GM19395 (cell line): ENCODE measurements at regions not wholly inside any gene's neighbourhood (a gene's known extent, or its start where the extent isn't known, plus 50 kb on each side); places are given as distances from the start of the nearest gene placed in this dataset.

Experiments
- ATAC-seq: cut with Tn5 transposase; IDR thresholded peaks from one replicate; pipeline ENCODE4 v1.9.1; 2021; ENCODE audit warnings: mild to moderate bottlenecking, moderate library complexity; ENCODE audit not compliant: unreplicated experiment

DNA sequence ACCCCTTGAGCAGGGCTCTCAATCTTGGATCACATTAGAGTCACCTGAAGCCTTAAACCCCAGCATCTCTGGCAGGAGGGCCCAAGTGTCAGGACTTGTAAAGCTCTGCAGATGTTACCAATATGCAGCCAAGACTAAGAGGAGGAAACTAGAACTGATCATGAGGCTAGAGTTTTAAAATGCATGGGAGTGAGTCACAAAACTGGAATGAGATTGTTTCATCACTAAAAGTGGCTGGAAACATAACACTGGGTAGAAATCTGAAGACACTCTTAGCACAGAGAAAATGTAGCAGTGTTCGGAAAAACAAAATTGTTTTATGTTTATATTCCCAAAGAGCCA is 63.3 kb upstream of the GHITM start:
- ATAC-seq: no peak

DNA sequence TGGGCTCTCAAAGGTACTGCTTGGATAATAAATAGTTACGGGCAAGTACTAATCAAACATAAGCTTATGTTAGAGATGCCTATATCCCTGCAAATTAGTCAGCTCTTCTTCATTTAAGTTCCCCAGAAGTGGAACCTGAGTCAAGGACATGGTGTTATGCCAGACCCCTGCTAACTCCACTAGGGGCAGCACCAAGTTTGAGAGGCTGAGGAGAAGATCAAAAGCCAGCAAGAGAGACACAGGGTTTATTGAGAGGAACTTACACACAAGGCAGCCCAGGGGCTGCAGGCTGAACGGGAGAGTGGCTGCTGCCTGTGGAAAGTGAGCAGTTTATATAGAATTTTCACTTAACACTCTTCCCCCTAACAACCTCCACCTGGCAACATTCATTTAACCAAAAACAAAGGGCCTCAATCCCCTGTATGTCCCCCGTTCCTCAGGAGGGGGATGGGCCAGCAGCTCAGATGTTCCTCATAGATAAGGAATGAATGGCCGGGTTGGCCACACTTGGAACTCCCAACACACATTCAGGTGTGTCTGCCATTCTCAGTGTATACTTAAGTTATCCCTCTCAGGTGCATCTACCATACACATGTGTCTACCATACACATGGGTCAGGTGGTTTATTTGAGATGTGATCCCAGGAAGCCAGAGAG is 62.6 kb upstream of the GHITM start:
- peak; percentile 72 for ATAC-seq

DNA sequence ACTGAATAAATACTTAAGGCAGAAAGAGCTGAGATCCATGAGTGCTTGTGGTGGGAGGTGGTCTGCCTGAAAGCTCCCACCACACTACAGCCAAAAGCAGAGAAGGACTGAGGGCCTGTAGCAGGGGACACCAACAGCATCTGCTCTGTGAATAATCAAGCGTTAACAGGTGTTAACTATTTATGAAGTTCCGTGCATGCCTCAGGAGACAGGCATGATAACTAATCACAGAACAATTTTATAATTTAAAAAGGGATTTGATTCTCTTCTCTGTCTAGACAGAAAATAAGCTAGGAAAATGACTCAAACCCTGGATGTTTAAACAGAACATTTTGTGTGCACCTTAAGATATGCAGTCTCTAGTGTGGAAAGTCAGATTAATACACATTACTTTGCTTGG is 61.5 kb upstream of the GHITM start:
- ATAC-seq: no peak

DNA sequence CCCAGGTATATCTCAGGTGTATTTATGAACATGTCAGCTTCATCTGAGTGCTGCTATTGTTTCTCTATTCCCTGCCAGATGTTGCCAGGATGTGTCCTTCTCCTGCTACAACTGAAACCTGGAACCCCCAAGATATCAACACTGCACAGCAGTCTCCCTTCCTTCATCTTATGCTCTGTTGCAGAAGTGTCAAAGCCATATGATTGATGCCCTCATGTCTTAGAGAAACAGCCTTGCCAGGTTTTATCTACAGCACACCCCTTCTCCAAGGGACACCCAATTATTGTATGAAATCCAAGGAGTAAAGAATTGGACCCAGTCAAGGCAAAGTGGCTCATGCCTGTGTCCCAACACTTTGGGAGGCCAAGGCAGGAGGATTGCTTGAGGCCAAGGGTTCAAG is 60.5 kb upstream of the GHITM start:
- no peak for ATAC-seq

DNA sequence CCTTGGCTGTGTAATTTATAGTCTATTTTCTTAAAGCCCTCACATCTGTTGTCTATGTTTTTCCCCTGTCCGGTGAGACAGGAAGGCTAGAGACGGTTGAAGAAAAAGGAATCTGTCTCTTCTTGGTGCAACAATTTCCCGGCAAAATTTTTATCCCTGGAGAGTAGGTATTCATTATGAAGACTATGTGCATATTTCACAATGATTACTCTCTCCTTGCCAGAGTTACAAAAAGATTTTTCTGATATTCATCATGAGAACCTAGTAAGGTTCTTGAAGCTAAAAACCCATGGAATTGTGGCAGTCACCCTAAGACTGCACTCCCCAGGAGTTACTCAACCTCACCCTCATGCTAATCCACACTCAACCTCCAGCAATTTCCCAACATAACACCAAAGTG is 55.0 kb upstream of the GHITM start:
- ATAC-seq: no peak

DNA sequence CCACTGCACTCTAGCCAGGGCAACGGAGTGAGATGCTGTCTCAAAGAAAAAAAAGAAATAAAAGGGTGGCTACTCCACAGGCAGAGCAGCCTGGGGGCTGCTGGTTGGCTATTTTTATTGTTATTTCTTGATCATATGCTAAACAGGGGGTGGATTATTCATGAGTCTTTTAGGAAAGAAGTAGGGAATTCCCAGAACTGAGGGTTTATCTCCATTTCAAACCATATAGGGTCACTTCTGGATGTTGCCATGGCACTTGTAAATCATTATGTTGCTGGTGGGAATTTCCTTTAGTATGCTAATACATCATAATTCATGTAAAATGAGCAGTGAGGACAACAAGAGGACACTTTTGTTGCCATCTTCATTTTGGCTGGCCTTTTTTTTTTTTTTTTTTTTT is 52.1 kb upstream of the GHITM start:
- no peak for ATAC-seq

DNA sequence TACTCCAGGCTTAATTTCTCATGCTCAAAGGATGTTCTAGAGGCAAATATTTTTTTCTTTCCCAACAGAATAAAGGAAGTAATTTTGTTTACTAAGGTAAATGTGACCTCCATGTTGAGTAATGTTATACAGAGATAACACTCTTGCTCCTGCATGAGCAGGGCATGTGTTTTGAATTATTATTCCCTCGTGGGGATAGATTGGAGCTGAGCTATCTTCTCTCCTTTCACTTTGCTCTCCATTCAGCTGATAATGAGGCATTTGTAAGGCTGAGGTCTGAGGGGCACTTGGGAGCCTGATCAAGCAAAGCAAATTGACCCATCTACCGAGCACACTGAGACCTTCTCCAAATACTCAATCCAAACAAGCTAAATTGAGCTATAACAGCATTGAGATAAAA is 50.7 kb upstream of the GHITM start:
- no peak for ATAC-seq

DNA sequence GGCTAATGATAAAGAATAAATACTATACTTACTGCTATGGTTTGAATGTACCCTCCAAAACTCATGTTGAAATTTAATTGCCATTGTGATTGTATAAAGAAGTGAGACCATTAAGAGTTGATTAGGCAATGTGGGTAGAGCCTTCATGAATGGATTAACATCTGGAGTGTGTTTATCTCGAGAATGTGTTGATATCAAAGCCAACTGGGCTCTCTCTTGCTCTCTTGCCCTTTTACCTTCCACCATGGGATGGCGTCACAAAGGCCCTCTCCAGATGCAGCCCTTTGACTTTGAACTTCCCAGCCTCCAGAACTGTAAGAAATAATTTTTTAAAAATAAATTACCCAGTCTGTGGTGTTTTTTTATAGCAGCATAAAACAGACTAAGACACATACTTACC is 50.1 kb upstream of the GHITM start:
- ATAC-seq: no peak
